MM.1S (cell line): ENCODE measurements at regions not wholly inside any gene's neighbourhood (a gene's known extent, or its start where the extent isn't known, plus 50 kb on each side); places are given as distances from the start of the nearest gene placed in this dataset.

Experiments used
- EZH2 ChIP-seq: fragments of 300-600 bp; sonication (generic); optimal IDR thresholded peaks from 2 replicates; pipeline ENCODE3; 2017; ENCODE audit warnings: low read depth, mild to moderate bottlenecking, antibody characterized with exemption, low read length, mixed read lengths
- EZH2phosphoT487 ChIP-seq: fragments of 300-600 bp; sonication (generic); IDR thresholded peaks from 2 replicates; pipeline ENCODE4 v1.6.1; 2018; ENCODE audit warnings: antibody characterized with exemption, low read length
- TF ChIP-seq, protein P1 (sequence below): fragments of 300-600 bp; sonication (generic); IDR thresholded peaks from 2 replicates; pipeline ENCODE4 v1.5.1; 2016; ENCODE audit warnings: antibody characterized with exemption, low read length, mixed read lengths

DNA sequence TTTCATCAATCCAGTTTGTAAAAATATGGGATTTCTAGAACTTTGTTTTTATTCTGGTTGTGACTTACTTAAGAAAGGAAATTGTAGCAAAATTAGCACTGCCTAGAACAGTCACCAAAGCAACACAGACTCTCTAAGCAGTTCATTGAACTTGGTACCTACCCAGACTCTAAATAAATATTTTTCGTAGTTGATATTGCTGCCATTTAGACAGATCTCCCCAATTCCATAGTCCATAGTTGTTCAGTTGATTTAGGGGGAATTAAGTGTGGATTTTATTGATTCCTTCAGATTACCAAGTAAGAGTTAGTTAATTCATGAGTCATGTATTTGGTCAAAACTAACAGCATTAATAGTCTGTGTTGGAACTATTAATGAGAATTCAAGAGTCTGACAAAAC lies 822.5 kb downstream of the DHX35 start:
- no peak for TF ChIP-seq EZH2
- TF ChIP-seq, protein P1, sequence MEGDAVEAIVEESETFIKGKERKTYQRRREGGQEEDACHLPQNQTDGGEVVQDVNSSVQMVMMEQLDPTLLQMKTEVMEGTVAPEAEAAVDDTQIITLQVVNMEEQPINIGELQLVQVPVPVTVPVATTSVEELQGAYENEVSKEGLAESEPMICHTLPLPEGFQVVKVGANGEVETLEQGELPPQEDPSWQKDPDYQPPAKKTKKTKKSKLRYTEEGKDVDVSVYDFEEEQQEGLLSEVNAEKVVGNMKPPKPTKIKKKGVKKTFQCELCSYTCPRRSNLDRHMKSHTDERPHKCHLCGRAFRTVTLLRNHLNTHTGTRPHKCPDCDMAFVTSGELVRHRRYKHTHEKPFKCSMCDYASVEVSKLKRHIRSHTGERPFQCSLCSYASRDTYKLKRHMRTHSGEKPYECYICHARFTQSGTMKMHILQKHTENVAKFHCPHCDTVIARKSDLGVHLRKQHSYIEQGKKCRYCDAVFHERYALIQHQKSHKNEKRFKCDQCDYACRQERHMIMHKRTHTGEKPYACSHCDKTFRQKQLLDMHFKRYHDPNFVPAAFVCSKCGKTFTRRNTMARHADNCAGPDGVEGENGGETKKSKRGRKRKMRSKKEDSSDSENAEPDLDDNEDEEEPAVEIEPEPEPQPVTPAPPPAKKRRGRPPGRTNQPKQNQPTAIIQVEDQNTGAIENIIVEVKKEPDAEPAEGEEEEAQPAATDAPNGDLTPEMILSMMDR = no peak
- no peak for TF ChIP-seq EZH2phosphoT487
